HG02943 (cell line): ENCODE measurements at regions not wholly inside any gene's neighbourhood (a gene's known extent, or its start where the extent isn't known, plus 50 kb on each side); places are given as distances from the start of the nearest gene placed in this dataset.
"Not testable (repeated sequence)": the region's sequence is repeated elsewhere in the genome, so short reads cannot be mapped to it uniquely, and the experiment has no call there.

Source experiments
- ATAC-seq: cut with Tn5 transposase; IDR thresholded peaks from one replicate; pipeline ENCODE4 v1.9.1; 2021; ENCODE audit warnings: mild to moderate bottlenecking, low read depth, moderate library complexity; ENCODE audit not compliant: unreplicated experiment

- ATAC-seq: no peak
Measured at GRCh38 chr2:4959219-4959618, 733.0 kb upstream of the SOX11 start.

GRCh38 chr2:4962419-4962818, 729.8 kb upstream of the SOX11 start:
- no peak for ATAC-seq

- no peak for ATAC-seq
Measured at GRCh38 chr2:4963106-4963505, 729.1 kb upstream of the SOX11 start.

GRCh38 chr2:4964001-4964540, 728.1 kb upstream of the SOX11 start:
- ATAC-seq: no peak

GRCh38 chr2:4964579-4964978, 727.6 kb upstream of the SOX11 start:
- ATAC-seq: no peak

GRCh38 chr2:4965556-4966320, 726.4 kb upstream of the SOX11 start:
- ATAC-seq: no peak

GRCh38 chr2:4967206-4967605, 725.0 kb upstream of the SOX11 start:
- no peak for ATAC-seq

GRCh38 chr2:4972472-4972871, 719.7 kb upstream of the SOX11 start:
- no peak for ATAC-seq

GRCh38 chr2:4973354-4973753, 718.8 kb upstream of the SOX11 start:
- ATAC-seq: no peak

- no peak for ATAC-seq
Measured at GRCh38 chr2:4973973-4974372, 718.2 kb upstream of the SOX11 start.

- ATAC-seq: no peak
Measured at GRCh38 chr2:4976407-4976806, 715.8 kb upstream of the SOX11 start.

- ATAC-seq: no peak
Measured at GRCh38 chr2:4979111-4979510, 713.1 kb upstream of the SOX11 start.

GRCh38 chr2:4980995-4981394, 711.2 kb upstream of the SOX11 start:
- no peak for ATAC-seq

GRCh38 chr2:4981802-4982409, 710.3 kb upstream of the SOX11 start:
- no peak for ATAC-seq

- ATAC-seq: not testable (repeated sequence)
Measured at GRCh38 chr2:4988444-4988843, 703.7 kb upstream of the SOX11 start.

GRCh38 chr2:4992226-4992625, 700.0 kb upstream of the SOX11 start:
- ATAC-seq: no peak

GRCh38 chr2:4995466-4995865, 696.7 kb upstream of the SOX11 start:
- ATAC-seq: no peak

GRCh38 chr2:5007596-5007995, 684.6 kb upstream of the SOX11 start:
- no peak for ATAC-seq

GRCh38 chr2:5019324-5019723, 672.9 kb upstream of the SOX11 start:
- no peak for ATAC-seq

- no peak for ATAC-seq
Measured at GRCh38 chr2:5020116-5020875, 671.9 kb upstream of the SOX11 start.

GRCh38 chr2:5021136-5021535, 671.0 kb upstream of the SOX11 start:
- no peak for ATAC-seq
